ENCODE measurements at regions not wholly inside any gene's neighbourhood (a gene's known extent, or its start where the extent isn't known, plus 50 kb on each side); places are given as distances from the start of the nearest gene placed in this dataset.

DNA sequence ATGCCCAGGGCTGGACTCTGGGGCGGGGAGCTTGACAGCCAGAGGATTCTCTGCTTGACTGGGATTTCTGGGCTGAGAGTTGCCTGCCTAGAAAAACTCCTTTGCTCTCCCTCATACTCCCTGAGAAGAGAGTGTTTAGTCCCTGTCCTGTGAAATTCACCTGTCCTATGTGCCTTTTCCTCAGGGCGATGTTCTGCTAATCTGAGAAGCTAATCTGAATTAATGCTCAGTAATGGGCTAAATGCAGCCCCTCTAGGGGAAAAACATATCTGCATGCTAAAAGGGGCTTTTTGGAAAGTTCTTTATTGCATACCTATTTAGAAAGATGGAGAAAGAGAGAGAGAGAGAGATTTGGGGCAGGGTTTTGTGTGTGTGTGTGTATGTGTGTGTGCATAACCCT, 454.4 kb downstream of the GATA3 start:
- Histone ChIP-seq H3K4me3 (no peak overlapping the region), H3K4me1 (no peaks in the 10 kb centered on the region), H3K9me3 (no peaks in the 10 kb centered on the region), H3K4me2 (no peak overlapping the region), H3K27ac (no peak overlapping the region)
- DNase-seq (ENCODE audit: low read depth in 1 of 2, low spot score in 1 of 2) (no peak), FAIRE-seq (no peak), ATAC-seq (no peak)
- CTCF ChIA-PET: no interaction called here
- POLR2A ChIA-PET: no interaction called here
- TF ChIP-seq MAZ (IDR thresholded peaks at IDR 0.05; ENCODE audit: borderline replicate concordance, low read depth, low read length) (no peak), CBX2 (IDR thresholded peaks at IDR 0.05; ENCODE audit: borderline replicate concordance, low read depth) (no peak), MAFK (IDR thresholded peaks at IDR 0.05; ENCODE audit: partially characterized antibody) (no peak), RARB (CRISPR knock-in tag; IDR thresholded peaks at IDR 0.05) (no peak), TP53 (CRISPR knock-in tag; IDR thresholded peaks at IDR 0.05) (no peak), GATA3 (IDR thresholded peaks at IDR 0.05; ENCODE audit: borderline replicate concordance) (no peak), ZFP36 (IDR thresholded peaks at IDR 0.05; ENCODE audit: borderline replicate concordance, partially characterized antibody) (no peak), FOSB (CRISPR knock-in tag; IDR thresholded peaks at IDR 0.05) (no peak), CBX8 (IDR thresholded peaks at IDR 0.05) (no peak)
- TF ChIP-seq, protein P1, sequence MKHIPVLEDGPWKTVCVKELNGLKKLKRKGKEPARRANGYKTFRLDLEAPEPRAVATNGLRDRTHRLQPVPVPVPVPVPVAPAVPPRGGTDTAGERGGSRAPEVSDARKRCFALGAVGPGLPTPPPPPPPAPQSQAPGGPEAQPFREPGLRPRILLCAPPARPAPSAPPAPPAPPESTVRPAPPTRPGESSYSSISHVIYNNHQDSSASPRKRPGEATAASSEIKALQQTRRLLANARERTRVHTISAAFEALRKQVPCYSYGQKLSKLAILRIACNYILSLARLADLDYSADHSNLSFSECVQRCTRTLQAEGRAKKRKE (CRISPR knock-in tag; IDR thresholded peaks at IDR 0.05; ENCODE audit: low read depth): no peak
- WGBS (ENCODE audit: missing lambda C conversion rate): 100% methylated on average over 2 of the region's 2 CpGs

DNA sequence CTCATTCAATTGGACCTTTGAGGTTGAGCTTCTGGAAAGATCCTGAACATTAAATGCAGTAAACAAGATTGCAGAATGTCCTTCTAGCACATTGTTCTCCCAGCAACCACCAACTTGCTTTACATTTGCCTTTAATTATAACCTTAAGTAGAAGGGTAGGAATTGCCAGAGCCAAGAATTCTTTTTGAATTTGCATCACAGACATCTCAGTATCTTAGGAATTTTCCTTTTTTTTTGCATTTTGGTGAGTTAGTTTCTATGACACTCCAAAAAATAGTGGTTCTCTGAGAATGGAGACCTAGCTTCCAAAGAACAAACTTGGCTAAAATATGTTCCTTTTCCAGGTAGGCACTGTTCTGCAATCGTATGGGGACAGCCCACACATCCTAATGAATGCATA, 456.0 kb downstream of the GATA3 start:
- 75% methylated on average over 1 of the region's 1 CpG for WGBS (ENCODE audit: missing lambda C conversion rate)
- ChIA-PET POLR2A (no interaction called here), CTCF (interaction anchor here (1.1 kb wide), 1 partner anchor 10 kb away, joined by 3 read pairs; no protein-coding TSS in a partner anchor)
- TF ChIP-seq SMC3 (IDR thresholded peaks at IDR 0.05) (no peak), RCOR1 (IDR thresholded peaks at IDR 0.05; ENCODE audit: low read depth, low read length) (no peak), EHF (CRISPR knock-in tag; IDR thresholded peaks at IDR 0.05) (no peak), NFE2L2 (conservative IDR thresholded peaks at IDR 0.05; ENCODE audit: low read length) (no peak), EP300 (IDR thresholded peaks at IDR 0.05) (no peak), KDM1A (IDR thresholded peaks at IDR 0.05; ENCODE audit: low read depth) (no peak), CBX8 (IDR thresholded peaks at IDR 0.05) (no peak), EHMT2 (IDR thresholded peaks at IDR 0.05; ENCODE audit: low read depth) (no peak), POLR2A (IDR thresholded peaks at IDR 0.05; ENCODE audit: low read length) (no peak), CEBPB (IDR thresholded peaks at IDR 0.05) (no peak), CHD2 (IDR thresholded peaks at IDR 0.05; ENCODE audit: low read length, partially characterized antibody) (no peak), RFX5 (IDR thresholded peaks at IDR 0.05) (no peak), HOXB5 (CRISPR knock-in tag; IDR thresholded peaks at IDR 0.05) (no peak), MYC (IDR thresholded peaks at IDR 0.05; ENCODE audit: borderline replicate concordance, low read length) (no peak)
- TF ChIP-seq, protein P2, sequence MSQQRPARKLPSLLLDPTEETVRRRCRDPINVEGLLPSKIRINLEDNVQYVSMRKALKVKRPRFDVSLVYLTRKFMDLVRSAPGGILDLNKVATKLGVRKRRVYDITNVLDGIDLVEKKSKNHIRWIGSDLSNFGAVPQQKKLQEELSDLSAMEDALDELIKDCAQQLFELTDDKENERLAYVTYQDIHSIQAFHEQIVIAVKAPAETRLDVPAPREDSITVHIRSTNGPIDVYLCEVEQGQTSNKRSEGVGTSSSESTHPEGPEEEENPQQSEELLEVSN (IDR thresholded peaks at IDR 0.05; ENCODE audit: borderline replicate concordance, low read depth): no peak
- TF ChIP-seq, protein P3, sequence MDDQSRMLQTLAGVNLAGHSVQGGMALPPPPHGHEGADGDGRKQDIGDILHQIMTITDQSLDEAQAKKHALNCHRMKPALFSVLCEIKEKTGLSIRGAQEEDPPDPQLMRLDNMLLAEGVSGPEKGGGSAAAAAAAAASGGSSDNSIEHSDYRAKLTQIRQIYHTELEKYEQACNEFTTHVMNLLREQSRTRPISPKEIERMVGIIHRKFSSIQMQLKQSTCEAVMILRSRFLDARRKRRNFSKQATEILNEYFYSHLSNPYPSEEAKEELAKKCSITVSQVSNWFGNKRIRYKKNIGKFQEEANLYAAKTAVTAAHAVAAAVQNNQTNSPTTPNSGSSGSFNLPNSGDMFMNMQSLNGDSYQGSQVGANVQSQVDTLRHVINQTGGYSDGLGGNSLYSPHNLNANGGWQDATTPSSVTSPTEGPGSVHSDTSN (IDR thresholded peaks at IDR 0.05): no peak
- TF ChIP-seq, protein P4, sequence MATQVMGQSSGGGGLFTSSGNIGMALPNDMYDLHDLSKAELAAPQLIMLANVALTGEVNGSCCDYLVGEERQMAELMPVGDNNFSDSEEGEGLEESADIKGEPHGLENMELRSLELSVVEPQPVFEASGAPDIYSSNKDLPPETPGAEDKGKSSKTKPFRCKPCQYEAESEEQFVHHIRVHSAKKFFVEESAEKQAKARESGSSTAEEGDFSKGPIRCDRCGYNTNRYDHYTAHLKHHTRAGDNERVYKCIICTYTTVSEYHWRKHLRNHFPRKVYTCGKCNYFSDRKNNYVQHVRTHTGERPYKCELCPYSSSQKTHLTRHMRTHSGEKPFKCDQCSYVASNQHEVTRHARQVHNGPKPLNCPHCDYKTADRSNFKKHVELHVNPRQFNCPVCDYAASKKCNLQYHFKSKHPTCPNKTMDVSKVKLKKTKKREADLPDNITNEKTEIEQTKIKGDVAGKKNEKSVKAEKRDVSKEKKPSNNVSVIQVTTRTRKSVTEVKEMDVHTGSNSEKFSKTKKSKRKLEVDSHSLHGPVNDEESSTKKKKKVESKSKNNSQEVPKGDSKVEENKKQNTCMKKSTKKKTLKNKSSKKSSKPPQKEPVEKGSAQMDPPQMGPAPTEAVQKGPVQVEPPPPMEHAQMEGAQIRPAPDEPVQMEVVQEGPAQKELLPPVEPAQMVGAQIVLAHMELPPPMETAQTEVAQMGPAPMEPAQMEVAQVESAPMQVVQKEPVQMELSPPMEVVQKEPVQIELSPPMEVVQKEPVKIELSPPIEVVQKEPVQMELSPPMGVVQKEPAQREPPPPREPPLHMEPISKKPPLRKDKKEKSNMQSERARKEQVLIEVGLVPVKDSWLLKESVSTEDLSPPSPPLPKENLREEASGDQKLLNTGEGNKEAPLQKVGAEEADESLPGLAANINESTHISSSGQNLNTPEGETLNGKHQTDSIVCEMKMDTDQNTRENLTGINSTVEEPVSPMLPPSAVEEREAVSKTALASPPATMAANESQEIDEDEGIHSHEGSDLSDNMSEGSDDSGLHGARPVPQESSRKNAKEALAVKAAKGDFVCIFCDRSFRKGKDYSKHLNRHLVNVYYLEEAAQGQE (IDR thresholded peaks at IDR 0.05): no peak
- TF ChIP-seq, protein P5, sequence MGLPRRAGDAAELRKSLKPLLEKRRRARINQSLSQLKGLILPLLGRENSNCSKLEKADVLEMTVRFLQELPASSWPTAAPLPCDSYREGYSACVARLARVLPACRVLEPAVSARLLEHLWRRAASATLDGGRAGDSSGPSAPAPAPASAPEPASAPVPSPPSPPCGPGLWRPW (IDR thresholded peaks at IDR 0.05): no peak
- TF ChIP-seq, protein P6, sequence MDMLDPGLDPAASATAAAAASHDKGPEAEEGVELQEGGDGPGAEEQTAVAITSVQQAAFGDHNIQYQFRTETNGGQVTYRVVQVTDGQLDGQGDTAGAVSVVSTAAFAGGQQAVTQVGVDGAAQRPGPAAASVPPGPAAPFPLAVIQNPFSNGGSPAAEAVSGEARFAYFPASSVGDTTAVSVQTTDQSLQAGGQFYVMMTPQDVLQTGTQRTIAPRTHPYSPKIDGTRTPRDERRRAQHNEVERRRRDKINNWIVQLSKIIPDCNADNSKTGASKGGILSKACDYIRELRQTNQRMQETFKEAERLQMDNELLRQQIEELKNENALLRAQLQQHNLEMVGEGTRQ (IDR thresholded peaks at IDR 0.05): no peak
- Histone ChIP-seq H3K4me1 (no peaks in the 10 kb centered on the region), H3K9me3 (no peaks in the 10 kb centered on the region), H3K27ac (no peak overlapping the region), H3K4me2 (no peak overlapping the region), H3K4me3 (no peak overlapping the region)
- ATAC-seq: no peak
- no peak for DNase-seq (ENCODE audit: low read depth in 1 of 2, low spot score in 1 of 2)
- FAIRE-seq: no peak
